ENCODE measurements at regions not wholly inside any gene's neighbourhood (a gene's known extent, or its start where the extent isn't known, plus 50 kb on each side); places are given as distances from the start of the nearest gene placed in this dataset.

- TF ChIP-seq CTCF (IDR thresholded peaks at IDR 0.05) (no peak), EZH2phosphoT487 (IDR thresholded peaks at IDR 0.05) (no peak)
Observed at GRCh38 chr15:101558221-101558941, 68.9 kb upstream of the PCSK6 start.
